KBM-7 (cell line): ENCODE measurements at regions not wholly inside any gene's neighbourhood (a gene's known extent, or its start where the extent isn't known, plus 50 kb on each side); places are given as distances from the start of the nearest gene placed in this dataset.
"Not testable (repeated sequence)": the region's sequence is repeated elsewhere in the genome, so short reads cannot be mapped to it uniquely, and the experiment has no call there.

Experiments used
- DNase-seq: peaks from one replicate; pipeline ENCODE4 v3.0.0-alpha.2; 2015
- in situ Hi-C: fragments of 300-500 bp; cut with MboI; formaldehyde crosslinking; loops from 2 replicates; pipeline ENCODE4 v1.14.3; 2020; ENCODE audit warnings: low sequenced_read_pairs, low pct_unique_long_range_greater_than_20kb, mixed read lengths

- no peak for DNase-seq
- in situ Hi-C loops: no loop called here
These were observed 50.5 kb upstream of the CD99 start for GRCh38 chrX:2640436-2641150.

- DNase-seq: peak; percentile 66
- in situ Hi-C loops: no loop called here
These were observed 52.8 kb upstream of the CD99 start for GRCh38 chrX:2638279-2638678.

GRCh38 chrX:2635342-2635741 lies 55.8 kb upstream of the CD99 start:
- DNase-seq: no peak
- in situ Hi-C loops: no loop called here

- DNase-seq: no peak
- in situ Hi-C loops: no loop called here
These were observed 58.3 kb upstream of the CD99 start for GRCh38 chrX:2632533-2633504.

GRCh38 chrX:2631743-2632532 lies 59.2 kb upstream of the CD99 start:
- in situ Hi-C loops: no loop called here
- peak; percentile 63 for DNase-seq

GRCh38 chrX:2630935-2631742 lies 60.0 kb upstream of the CD99 start:
- peak; percentile 75 for DNase-seq
- in situ Hi-C loops: not testable (repeated sequence)

GRCh38 chrX:2630008-2630934 lies 60.8 kb upstream of the CD99 start:
- peak; percentile 75 for DNase-seq
- in situ Hi-C loops: not testable (repeated sequence)

- DNase-seq: peak; percentile 77
- in situ Hi-C loops: no loop called here
These were observed 61.6 kb upstream of the CD99 start for GRCh38 chrX:2629316-2630007.

- DNase-seq: no peak
- in situ Hi-C loops: no loop called here
These were observed 62.3 kb upstream of the CD99 start for GRCh38 chrX:2628751-2629315.

- DNase-seq: peak; percentile 89
- in situ Hi-C loops: no loop called here
These were observed 63.7 kb upstream of the CD99 start for GRCh38 chrX:2627272-2627867.

- DNase-seq: no peak
- in situ Hi-C loops: no loop called here
These were observed 64.3 kb upstream of the CD99 start for GRCh38 chrX:2626750-2627149.

GRCh38 chrX:2620576-2620975 lies 70.5 kb upstream of the CD99 start:
- in situ Hi-C loops: loop anchor here (25.0 kb wide), 1 partner anchor 1158 kb away; the partner anchor contains the start of gene ASMTL

GRCh38 chrX:2618516-2618915 lies 72.6 kb upstream of the CD99 start:
- in situ Hi-C loops: loop anchor here (25.0 kb wide), 1 partner anchor 1156 kb away; the partner anchor contains the start of gene ASMTL
- DNase-seq: peak; percentile 59

More at GRCh38 chrX:2620576-2620975, 70.5 kb upstream of the CD99 start:
- DNase-seq: no peak

GRCh38 chrX:2614911-2615310 lies 76.2 kb upstream of the CD99 start:
- DNase-seq: peak; percentile 97
- in situ Hi-C loops: loop anchor here (25.0 kb wide), 1 partner anchor 1153 kb away; the partner anchor contains the start of gene ASMTL

- in situ Hi-C loops: loop anchor here (25.0 kb wide), 1 partner anchor 1148 kb away; the partner anchor contains the start of gene ASMTL
- peak; percentile 62 for DNase-seq
These were observed 80.6 kb upstream of the CD99 start for GRCh38 chrX:2610246-2611170.
